H9 (cell line): ENCODE measurements at regions not wholly inside any gene's neighbourhood (a gene's known extent, or its start where the extent isn't known, plus 50 kb on each side); places are given as distances from the start of the nearest gene placed in this dataset.

Source experiments
- DNase-seq: peaks from one replicate; pipeline ENCODE4 v3.0.0-alpha.2; 2017
- H2AFZ ChIP-seq: one replicate; pipeline ENCODE4 v1.6.1; 2013; ENCODE audit warnings: mild to moderate bottlenecking, low read length, control low read depth, moderate library complexity
- H2AK5ac ChIP-seq: 2 replicates; pipeline ENCODE4 v1.6.1; 2013; ENCODE audit warnings: low read length, control low read depth, mixed read lengths; ENCODE audit not compliant: insufficient read length
- H2BK120ac ChIP-seq: one replicate; pipeline ENCODE4 v1.6.1; 2013; ENCODE audit warnings: low read depth, mild to moderate bottlenecking, low read length, control low read depth, inconsistent platforms; ENCODE audit not compliant: poor library complexity, severe bottlenecking
- H2BK12ac ChIP-seq: 2 replicates; pipeline ENCODE4 v1.6.1; 2013; ENCODE audit warnings: low read length, control low read depth, mixed read lengths, low read depth; ENCODE audit not compliant: insufficient read length
- H2BK15ac ChIP-seq: 2 replicates; pipeline ENCODE4 v1.6.1; 2013; ENCODE audit warnings: low read depth, low read length, control low read depth
- H2BK20ac ChIP-seq: one replicate; pipeline ENCODE4 v1.6.1; 2013; ENCODE audit warnings: low read depth, mild to moderate bottlenecking, low read length, control low read depth, inconsistent platforms; ENCODE audit not compliant: poor library complexity, severe bottlenecking
- H2BK5ac ChIP-seq: 2 replicates; pipeline ENCODE4 v1.6.1; 2013; ENCODE audit warnings: low read length, control low read depth, mixed read lengths; ENCODE audit not compliant: insufficient read length
- H3K14ac ChIP-seq: 2 replicates; pipeline ENCODE4 v1.6.1; 2013; ENCODE audit warnings: low read length, control low read depth; ENCODE audit not compliant: insufficient read depth
- H3K18ac ChIP-seq: 2 replicates; pipeline ENCODE4 v1.6.1; 2013; ENCODE audit warnings: low read depth, mild to moderate bottlenecking, mixed read lengths, low read length, control low read depth; ENCODE audit not compliant: insufficient read length
- H3K23ac ChIP-seq: 2 replicates; pipeline ENCODE4 v1.6.1; 2013; ENCODE audit warnings: low read length, control low read depth, mixed read lengths, low read depth; ENCODE audit not compliant: insufficient read length
- H3K23me2 ChIP-seq: 2 replicates; pipeline ENCODE4 v1.6.1; 2013; ENCODE audit warnings: low read depth, mild to moderate bottlenecking, mixed read lengths, low read length, control low read depth; ENCODE audit not compliant: insufficient read length, poor library complexity, severe bottlenecking
- H3K27ac ChIP-seq: 2 replicates; pipeline ENCODE4 v1.5.1; 2013; ENCODE audit warnings: low read length, control low read depth, mixed read lengths, low read depth; ENCODE audit not compliant: insufficient read length
- H3K27me3 ChIP-seq: 2 replicates; pipeline ENCODE4 v1.6.1; 2013; ENCODE audit warnings: low read length, control low read depth, inconsistent platforms; ENCODE audit not compliant: insufficient read depth
- H3K4ac ChIP-seq: 2 replicates; pipeline ENCODE4 v1.6.1; 2013; ENCODE audit warnings: low read depth, mild to moderate bottlenecking, control low read depth, inconsistent platforms, low read length, moderate library complexity
- H3K4me1 ChIP-seq: 2 replicates; pipeline ENCODE4 v1.6.1; 2013; ENCODE audit warnings: low read length, control low read depth, inconsistent platforms; ENCODE audit not compliant: insufficient read depth
- H3K4me2 ChIP-seq: 2 replicates; pipeline ENCODE4 v1.6.1; 2013; ENCODE audit warnings: low read length, control low read depth, mixed read lengths; ENCODE audit not compliant: insufficient read length, insufficient read depth
- H3K56ac ChIP-seq: 2 replicates; pipeline ENCODE4 v1.6.1; 2013; ENCODE audit warnings: low read depth, mild to moderate bottlenecking, mixed read lengths, low read length, control low read depth; ENCODE audit not compliant: insufficient read length
- H3K79me1 ChIP-seq: 2 replicates; pipeline ENCODE4 v1.6.1; 2013; ENCODE audit warnings: low read depth, mild to moderate bottlenecking, moderate library complexity, low read length, control low read depth, inconsistent platforms; ENCODE audit not compliant: insufficient read depth, poor library complexity, severe bottlenecking
- H3K79me2 ChIP-seq: 2 replicates; pipeline ENCODE4 v1.6.1; 2013; ENCODE audit warnings: low read length, control low read depth, inconsistent platforms; ENCODE audit not compliant: insufficient read depth
- H3K9ac ChIP-seq: 2 replicates; pipeline ENCODE4 v1.6.1; 2013; ENCODE audit warnings: low read length, control low read depth, mixed read lengths; ENCODE audit not compliant: insufficient read length; ENCODE audit errors: extremely low read depth
- H3K9me3 ChIP-seq: one replicate; pipeline ENCODE4 v1.6.1; 2013; ENCODE audit warnings: low read depth, low read length, inconsistent platforms; ENCODE audit not compliant: control insufficient read depth
- H3T11ph ChIP-seq: one replicate; pipeline ENCODE4 v1.6.1; 2013; ENCODE audit warnings: mild to moderate bottlenecking, low read length, control low read depth, inconsistent platforms
- H4K20me1 ChIP-seq: one replicate; pipeline ENCODE4 v1.6.1; 2013; ENCODE audit not compliant: control insufficient read depth, insufficient read length, insufficient read depth
- H4K5ac ChIP-seq: 2 replicates; pipeline ENCODE4 v1.6.1; 2013; ENCODE audit warnings: low read depth, mild to moderate bottlenecking, mixed read lengths, low read length, control low read depth; ENCODE audit not compliant: insufficient read length
- H4K8ac ChIP-seq: replicated peaks from 2 replicates; pipeline ENCODE4 v1.6.1; 2013; ENCODE audit warnings: low read length, control low read depth, mixed read lengths, low read depth; ENCODE audit not compliant: insufficient read length
- H4K91ac ChIP-seq: 2 replicates; pipeline ENCODE4 v1.6.1; 2013; ENCODE audit warnings: low read depth, mild to moderate bottlenecking, moderate library complexity, mixed read lengths, low read length, control low read depth; ENCODE audit not compliant: insufficient read length
- H3K27ac Mint-ChIP-seq, 3 experiments: 2 replicates in 2 of 3; 3 replicates in 1 of 3; pipeline ENCODE4 v1.8.0; 2020 to 2021; ENCODE audit warnings: mixed read lengths in 3 of 3, mild to moderate bottlenecking in 1 of 3, moderate library complexity in 1 of 3
- H3K27me3 Mint-ChIP-seq: 2 replicates; pipeline ENCODE4 v1.8.0; 2021; ENCODE audit warnings: low read depth, mild to moderate bottlenecking, moderate library complexity, mixed read lengths
- H3K36me3 Mint-ChIP-seq, 3 experiments: 2 replicates in 2 of 3; 3 replicates in 1 of 3; pipeline ENCODE4 v1.8.0; 2020 to 2021; ENCODE audit warnings: low read depth in 3 of 3, mixed read lengths in 3 of 3; ENCODE audit not compliant: insufficient read depth in 1 of 3
- H3K4me1 Mint-ChIP-seq, 2 experiments: 2 replicates each; pipeline ENCODE4 v1.8.0; 2020; ENCODE audit warnings: mixed read lengths in 2 of 2
- H3K4me3 Mint-ChIP-seq, 2 experiments: 2 replicates in 1 of 2; 3 replicates in 1 of 2; pipeline ENCODE4 v1.8.0; 2020 to 2021; ENCODE audit warnings: mild to moderate bottlenecking in 2 of 2, mixed read lengths in 2 of 2, moderate library complexity in 1 of 2
- H3K9me3 Mint-ChIP-seq, 2 experiments: 2 replicates in 1 of 2; 3 replicates in 1 of 2; pipeline ENCODE4 v1.8.0; 2020; ENCODE audit warnings: mild to moderate bottlenecking in 2 of 2, mixed read lengths in 2 of 2, moderate library complexity in 1 of 2
- TF ChIP-seq, protein P1 (sequence below): fragments of 200-600 bp; sonication (generic); conservative IDR thresholded peaks from 3 replicates; pipeline ENCODE4 v1.8.0; 2021; ENCODE audit warnings: antibody characterized with exemption, mild to moderate bottlenecking

DNA sequence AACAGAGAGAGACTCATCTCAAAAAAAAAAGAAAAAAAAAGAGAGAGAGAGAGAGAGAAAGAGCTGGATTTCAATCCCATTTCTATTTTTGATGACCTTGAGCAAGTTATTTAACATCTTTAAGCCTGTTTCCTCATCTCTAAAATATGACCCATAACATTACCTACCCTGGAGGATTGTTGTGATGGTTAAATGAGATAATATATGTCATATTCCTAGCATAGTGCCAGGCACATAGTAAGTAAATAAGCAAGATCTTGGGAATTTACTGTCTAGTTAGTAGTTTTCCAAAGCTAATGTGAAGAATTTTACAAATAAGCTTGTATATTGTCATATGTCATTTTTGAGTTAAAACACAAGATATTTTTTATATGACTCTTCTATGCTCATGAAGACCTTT is 236.5 kb downstream of the PHLDA1 start:
- Histone ChIP-seq H3K18ac (no peak overlapping the region), H2BK15ac (no peak overlapping the region), H3K56ac (no peak overlapping the region), H3K4me1 (no peaks in the 10 kb centered on the region), H4K8ac (no peak overlapping the region), H4K20me1 (no peaks in the 10 kb centered on the region), H2BK20ac (no peak overlapping the region), H2BK5ac (no peak overlapping the region), H2AK5ac (no peak overlapping the region), H2BK12ac (no peak overlapping the region), H3K23me2 (no peaks in the 10 kb centered on the region), H3T11ph (no peak overlapping the region), H4K5ac (no peak overlapping the region), H3K4me2 (no peak overlapping the region), H3K14ac (no peak overlapping the region), H2AFZ (no peak overlapping the region), H3K27me3 (no peaks in the 10 kb centered on the region), H4K91ac (no peak overlapping the region), H3K4ac (no peak overlapping the region), H3K79me1 (no peaks in the 10 kb centered on the region), H2BK120ac (no peak overlapping the region), H3K23ac (no peak overlapping the region), H3K9me3 (no peaks in the 10 kb centered on the region), H3K79me2 (no peaks in the 10 kb centered on the region), H3K27ac (no peak overlapping the region), H3K9ac (no peak overlapping the region)
- Mint-ChIP-seq H3K27ac (no peak overlapping the region), H3K4me1 (peaks cover 5 to 10% of the 10 kb centered on the region in 2 experiments), H3K4me3 (no peak overlapping the region), H3K27me3 (no peaks in the 10 kb centered on the region), H3K36me3 (no peaks in the 10 kb centered on the region), H3K9me3 (no peaks in the 10 kb centered on the region)
- no peak for DNase-seq
- TF ChIP-seq, protein P1, sequence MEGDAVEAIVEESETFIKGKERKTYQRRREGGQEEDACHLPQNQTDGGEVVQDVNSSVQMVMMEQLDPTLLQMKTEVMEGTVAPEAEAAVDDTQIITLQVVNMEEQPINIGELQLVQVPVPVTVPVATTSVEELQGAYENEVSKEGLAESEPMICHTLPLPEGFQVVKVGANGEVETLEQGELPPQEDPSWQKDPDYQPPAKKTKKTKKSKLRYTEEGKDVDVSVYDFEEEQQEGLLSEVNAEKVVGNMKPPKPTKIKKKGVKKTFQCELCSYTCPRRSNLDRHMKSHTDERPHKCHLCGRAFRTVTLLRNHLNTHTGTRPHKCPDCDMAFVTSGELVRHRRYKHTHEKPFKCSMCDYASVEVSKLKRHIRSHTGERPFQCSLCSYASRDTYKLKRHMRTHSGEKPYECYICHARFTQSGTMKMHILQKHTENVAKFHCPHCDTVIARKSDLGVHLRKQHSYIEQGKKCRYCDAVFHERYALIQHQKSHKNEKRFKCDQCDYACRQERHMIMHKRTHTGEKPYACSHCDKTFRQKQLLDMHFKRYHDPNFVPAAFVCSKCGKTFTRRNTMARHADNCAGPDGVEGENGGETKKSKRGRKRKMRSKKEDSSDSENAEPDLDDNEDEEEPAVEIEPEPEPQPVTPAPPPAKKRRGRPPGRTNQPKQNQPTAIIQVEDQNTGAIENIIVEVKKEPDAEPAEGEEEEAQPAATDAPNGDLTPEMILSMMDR = no peak
